ENCODE measurements at regions not wholly inside any gene's neighbourhood (a gene's known extent, or its start where the extent isn't known, plus 50 kb on each side); places are given as distances from the start of the nearest gene placed in this dataset.

GRCh38 chr18:14978191-14978590 lies 230.2 kb downstream of the ANKRD30B start:
- no peak for TF ChIP-seq CTCF (IDR thresholded peaks at IDR 0.05)
- TF ChIP-seq POLR2A (IDR thresholded peaks at IDR 0.05), result no peak

Measured in ovary (tissue), 3 donors.